NOMO-1 treated with dmso at 0.1 percent for 144 hours (cell line): ENCODE measurements at regions not wholly inside any gene's neighbourhood (a gene's known extent, or its start where the extent isn't known, plus 50 kb on each side); places are given as distances from the start of the nearest gene placed in this dataset.
"Not testable (repeated sequence)": the region's sequence is repeated elsewhere in the genome, so short reads cannot be mapped to it uniquely, and the experiment has no call there.

ENCODE experiments used
- DNase-seq: peaks from one replicate; lab custom pipeline; 2025; ENCODE audit not compliant: unreplicated experiment; lab: John Stamatoyannopoulos, UW

GRCh38 chr7:26424319-26424718 is 132.7 kb downstream of the SNX10 start:
- not testable (repeated sequence) for DNase-seq

- no peak for DNase-seq
Measured at GRCh38 chr7:26425655-26426054, 134.0 kb downstream of the SNX10 start.

GRCh38 chr7:26426096-26426495 is 134.4 kb downstream of the SNX10 start:
- no peak for DNase-seq

- no peak for DNase-seq
Measured at GRCh38 chr7:26428571-26428970, 136.9 kb downstream of the SNX10 start.

GRCh38 chr7:26429168-26429567 is 137.5 kb downstream of the SNX10 start:
- no peak for DNase-seq

GRCh38 chr7:26434974-26435373 is 143.3 kb downstream of the SNX10 start:
- DNase-seq, result no peak

- DNase-seq, result no peak
Measured at GRCh38 chr7:26437003-26437532, 145.4 kb downstream of the SNX10 start.

- DNase-seq, result no peak
Measured at GRCh38 chr7:26438078-26438477, 146.4 kb downstream of the SNX10 start.

GRCh38 chr7:26439521-26440232 is 148.0 kb downstream of the SNX10 start:
- DNase-seq, result no peak

GRCh38 chr7:26440233-26441001 is 148.8 kb downstream of the SNX10 start:
- no peak for DNase-seq

- no peak for DNase-seq
Measured at GRCh38 chr7:26441002-26441521, 149.4 kb downstream of the SNX10 start.

GRCh38 chr7:26441611-26442277 is 150.1 kb downstream of the SNX10 start:
- DNase-seq, result no peak

- no peak for DNase-seq
Measured at GRCh38 chr7:26443006-26443405, 151.3 kb downstream of the SNX10 start.

- no peak for DNase-seq
Measured at GRCh38 chr7:26443751-26444150, 152.1 kb downstream of the SNX10 start.

- DNase-seq, result no peak
Measured at GRCh38 chr7:26444555-26444954, 152.9 kb downstream of the SNX10 start.

GRCh38 chr7:26447116-26447515 is 155.5 kb downstream of the SNX10 start:
- no peak for DNase-seq

GRCh38 chr7:26449175-26450165 is 157.8 kb downstream of the SNX10 start:
- DNase-seq, result no peak

GRCh38 chr7:26451997-26452396 is 160.3 kb downstream of the SNX10 start:
- DNase-seq, result no peak

- no peak for DNase-seq
Measured at GRCh38 chr7:26454180-26454579, 162.5 kb downstream of the SNX10 start.

- DNase-seq, result no peak
Measured at GRCh38 chr7:26457696-26458327, 166.2 kb downstream of the SNX10 start.
